Putamen (tissue), 1 donor: ENCODE measurements at regions not wholly inside any gene's neighbourhood (a gene's known extent, or its start where the extent isn't known, plus 50 kb on each side); places are given as distances from the start of the nearest gene placed in this dataset.

ENCODE experiments used
- DNase-seq: peaks from one replicate; pipeline ENCODE4 v3.0.0-alpha.2; 2016; ENCODE audit warnings: low spot score

GRCh38 chr21:43348170-43348766 is 78.7 kb downstream of the SIK1 start:
- no peak for DNase-seq

GRCh38 chr21:43347461-43348169 is 79.3 kb downstream of the SIK1 start:
- no peak for DNase-seq

GRCh38 chr21:43346551-43346950 is 80.4 kb downstream of the SIK1 start:
- DNase-seq: no peak

- no peak for DNase-seq
Observed at GRCh38 chr21:43345746-43346409, 81.1 kb downstream of the SIK1 start.

- no peak for DNase-seq
Observed at GRCh38 chr21:43345046-43345745, 81.7 kb downstream of the SIK1 start.

GRCh38 chr21:43343992-43344886 is 82.7 kb downstream of the SIK1 start:
- DNase-seq: no peak

- no peak for DNase-seq
Observed at GRCh38 chr21:43343095-43343991, 83.6 kb downstream of the SIK1 start.

GRCh38 chr21:43342301-43342881 is 84.5 kb downstream of the SIK1 start:
- no peak for DNase-seq

- no peak for DNase-seq
Observed at GRCh38 chr21:43341378-43342161, 85.4 kb downstream of the SIK1 start.

GRCh38 chr21:43340491-43341377 is 86.2 kb downstream of the SIK1 start:
- DNase-seq: no peak

GRCh38 chr21:43339668-43340067 is 87.3 kb downstream of the SIK1 start:
- DNase-seq: no peak

GRCh38 chr21:43338951-43339350 is 88.0 kb downstream of the SIK1 start:
- no peak for DNase-seq

GRCh38 chr21:43337901-43338655 is 88.9 kb downstream of the SIK1 start:
- DNase-seq: no peak

- no peak for DNase-seq
Observed at GRCh38 chr21:43335119-43335518, 91.8 kb downstream of the SIK1 start.

- no peak for DNase-seq
Observed at GRCh38 chr21:43334214-43334958, 92.5 kb downstream of the SIK1 start.

- DNase-seq: no peak
Observed at GRCh38 chr21:43333298-43334062, 93.5 kb downstream of the SIK1 start.
